ENCODE measurements at regions not wholly inside any gene's neighbourhood (a gene's known extent, or its start where the extent isn't known, plus 50 kb on each side); places are given as distances from the start of the nearest gene placed in this dataset.

DNA sequence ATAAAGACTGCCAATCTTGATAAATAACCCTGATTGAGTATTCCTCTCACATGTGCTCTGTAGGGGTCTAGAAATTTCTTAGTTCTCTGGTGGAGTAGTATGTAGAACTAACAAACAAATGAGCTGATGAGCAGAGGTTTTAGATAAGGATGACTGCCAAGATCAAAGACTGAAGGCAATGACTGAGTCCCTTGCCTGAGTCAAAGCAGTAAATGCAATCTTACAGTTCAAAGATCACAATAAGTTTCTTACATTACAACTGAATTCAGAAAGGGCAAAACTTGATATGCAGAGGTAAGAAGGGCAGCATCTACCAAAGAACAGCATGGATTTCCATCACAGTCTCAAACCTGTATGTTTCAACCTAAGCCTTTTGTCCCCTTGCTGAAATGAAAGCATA is 172.2 kb upstream of the POU1F1 start:
- dilution Hi-C loops (cut with MboI; ENCODE audit: extremely low pct_ligation_motif_present, low sequenced_read_pairs) = no loop called here
- no peaks in the 10 kb centered on the region for H3K4me1 ChIP-seq (ENCODE audit: control insufficient read depth, extremely low read depth, insufficient read depth, low read length)
- H2AFZ ChIP-seq (ENCODE audit: control insufficient read depth, low read length) = no peak overlapping the region
- H3K79me2 ChIP-seq (ENCODE audit: control insufficient read depth, insufficient read depth, low read length) = no peaks in the 10 kb centered on the region
- TF ChIP-seq EZH2 (IDR thresholded peaks at IDR 0.05; ENCODE audit: low read length) = no peak
- TF ChIP-seq, protein P1, sequence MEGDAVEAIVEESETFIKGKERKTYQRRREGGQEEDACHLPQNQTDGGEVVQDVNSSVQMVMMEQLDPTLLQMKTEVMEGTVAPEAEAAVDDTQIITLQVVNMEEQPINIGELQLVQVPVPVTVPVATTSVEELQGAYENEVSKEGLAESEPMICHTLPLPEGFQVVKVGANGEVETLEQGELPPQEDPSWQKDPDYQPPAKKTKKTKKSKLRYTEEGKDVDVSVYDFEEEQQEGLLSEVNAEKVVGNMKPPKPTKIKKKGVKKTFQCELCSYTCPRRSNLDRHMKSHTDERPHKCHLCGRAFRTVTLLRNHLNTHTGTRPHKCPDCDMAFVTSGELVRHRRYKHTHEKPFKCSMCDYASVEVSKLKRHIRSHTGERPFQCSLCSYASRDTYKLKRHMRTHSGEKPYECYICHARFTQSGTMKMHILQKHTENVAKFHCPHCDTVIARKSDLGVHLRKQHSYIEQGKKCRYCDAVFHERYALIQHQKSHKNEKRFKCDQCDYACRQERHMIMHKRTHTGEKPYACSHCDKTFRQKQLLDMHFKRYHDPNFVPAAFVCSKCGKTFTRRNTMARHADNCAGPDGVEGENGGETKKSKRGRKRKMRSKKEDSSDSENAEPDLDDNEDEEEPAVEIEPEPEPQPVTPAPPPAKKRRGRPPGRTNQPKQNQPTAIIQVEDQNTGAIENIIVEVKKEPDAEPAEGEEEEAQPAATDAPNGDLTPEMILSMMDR (optimal IDR thresholded peaks at IDR 0.05 in 1 of 3, IDR thresholded peaks at IDR 0.05 in 1 of 3, conservative IDR thresholded peaks at IDR 0.05 in 1 of 3; ENCODE audit: extremely low read depth in 1 of 3, insufficient read depth in 2 of 3, low read length in 3 of 3) = no peak
- no peak overlapping the region for H3K9ac ChIP-seq (ENCODE audit: control insufficient read depth, extremely low read depth, insufficient read depth, low read length)
- no peaks in the 10 kb centered on the region for H3K9me1 ChIP-seq (ENCODE audit: control insufficient read depth, extremely low read depth, insufficient read depth, low read length)
- no peak overlapping the region for H3K4me3 ChIP-seq (ENCODE audit: control insufficient read depth in 2 of 3, extremely low read depth in 1 of 3, insufficient read depth in 2 of 3, low read depth in 1 of 3, low read length in 3 of 3)
- H3K27me3 ChIP-seq (ENCODE audit: control insufficient read depth, extremely low read depth, insufficient read depth, low read length) = no peaks in the 10 kb centered on the region
- no peaks in the 10 kb centered on the region for H3K36me3 ChIP-seq (ENCODE audit: control insufficient read depth in 2 of 2, extremely low read depth in 1 of 2, insufficient read depth in 2 of 2, low read length in 2 of 2)
- no peaks in the 10 kb centered on the region for H3K9me3 ChIP-seq (ENCODE audit: control insufficient read depth, low read depth, low read length)
- H4K20me1 ChIP-seq (ENCODE audit: control insufficient read depth, extremely low read depth, insufficient read depth, low read length) = no peaks in the 10 kb centered on the region
- no peak overlapping the region for H3K4me2 ChIP-seq (ENCODE audit: control insufficient read depth, extremely low read depth, insufficient read depth, low read depth, low read length)
- DNase-seq (ENCODE audit: low read depth, low spot score) = no peak
- H3K27ac ChIP-seq (ENCODE audit: control insufficient read depth, insufficient read depth, low read length) = no peak overlapping the region
- no peak for FAIRE-seq

DNA sequence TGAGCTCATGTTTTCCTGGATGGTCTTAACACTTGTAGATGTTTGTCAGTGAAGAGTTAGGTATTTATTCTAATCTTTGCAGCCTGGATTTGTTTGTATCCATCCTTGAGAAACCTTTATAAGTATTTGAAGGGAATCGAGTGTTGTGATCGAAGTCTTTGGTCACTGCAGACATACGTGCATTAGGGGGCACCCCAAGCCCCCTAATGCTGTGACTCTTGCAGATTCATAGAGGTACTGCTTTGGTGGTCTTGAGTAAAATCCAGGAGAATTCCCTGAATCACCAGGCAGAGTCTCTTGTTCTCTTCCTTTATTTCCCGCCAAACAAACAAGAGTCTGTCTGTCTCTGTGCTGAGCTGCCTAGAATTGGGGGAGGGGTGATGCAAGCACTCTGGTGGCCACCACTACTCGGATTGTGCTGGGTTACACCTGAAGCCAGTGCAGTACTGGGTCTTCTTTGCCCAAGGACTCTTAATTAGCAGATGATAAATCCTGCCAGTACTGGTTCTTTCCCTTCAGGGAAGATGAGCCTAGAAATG is 170.5 kb upstream of the POU1F1 start:
- FAIRE-seq = no peak
- H3K9me3 ChIP-seq (ENCODE audit: control insufficient read depth, low read depth, low read length) = no peaks in the 10 kb centered on the region
- H3K4me3 ChIP-seq (ENCODE audit: control insufficient read depth in 2 of 3, extremely low read depth in 1 of 3, insufficient read depth in 2 of 3, low read depth in 1 of 3, low read length in 3 of 3) = no peak overlapping the region
- H3K27ac ChIP-seq (ENCODE audit: control insufficient read depth, insufficient read depth, low read length) = no peak overlapping the region
- no peaks in the 10 kb centered on the region for H3K79me2 ChIP-seq (ENCODE audit: control insufficient read depth, insufficient read depth, low read length)
- no peaks in the 10 kb centered on the region for H4K20me1 ChIP-seq (ENCODE audit: control insufficient read depth, extremely low read depth, insufficient read depth, low read length)
- H2AFZ ChIP-seq (ENCODE audit: control insufficient read depth, low read length) = no peak overlapping the region
- no peak overlapping the region for H3K4me2 ChIP-seq (ENCODE audit: control insufficient read depth, extremely low read depth, insufficient read depth, low read depth, low read length)
- no peaks in the 10 kb centered on the region for H3K4me1 ChIP-seq (ENCODE audit: control insufficient read depth, extremely low read depth, insufficient read depth, low read length)
- no peaks in the 10 kb centered on the region for H3K9me1 ChIP-seq (ENCODE audit: control insufficient read depth, extremely low read depth, insufficient read depth, low read length)
- dilution Hi-C loops (cut with MboI; ENCODE audit: extremely low pct_ligation_motif_present, low sequenced_read_pairs) = no loop called here
- TF ChIP-seq, protein P1 (optimal IDR thresholded peaks at IDR 0.05 in 1 of 3, IDR thresholded peaks at IDR 0.05 in 1 of 3, conservative IDR thresholded peaks at IDR 0.05 in 1 of 3; ENCODE audit: extremely low read depth in 1 of 3, insufficient read depth in 2 of 3, low read length in 3 of 3) = no peak
- no peak for TF ChIP-seq EZH2 (IDR thresholded peaks at IDR 0.05; ENCODE audit: low read length)
- H3K27me3 ChIP-seq (ENCODE audit: control insufficient read depth, extremely low read depth, insufficient read depth, low read length) = no peaks in the 10 kb centered on the region
- H3K9ac ChIP-seq (ENCODE audit: control insufficient read depth, extremely low read depth, insufficient read depth, low read length) = no peak overlapping the region
- no peak for DNase-seq (ENCODE audit: low read depth, low spot score)
- no peaks in the 10 kb centered on the region for H3K36me3 ChIP-seq (ENCODE audit: control insufficient read depth in 2 of 2, extremely low read depth in 1 of 2, insufficient read depth in 2 of 2, low read length in 2 of 2)

Measured in keratinocyte (primary cell).